Osteocyte (in vitro differentiated cells): ENCODE measurements at regions not wholly inside any gene's neighbourhood (a gene's known extent, or its start where the extent isn't known, plus 50 kb on each side); places are given as distances from the start of the nearest gene placed in this dataset.

Source experiments
- DNase-seq: peaks from one replicate; pipeline ENCODE4 v3.0.0; 2021; ENCODE audit warnings: mixed read lengths; ENCODE audit not compliant: unreplicated experiment; ENCODE audit errors: extremely low spot score
- H3K27ac Mint-ChIP-seq: one replicate; pipeline ENCODE4 v1.8.0; 2021; ENCODE audit warnings: mild to moderate bottlenecking, mixed read lengths; ENCODE audit not compliant: unreplicated experiment
- H3K27me3 Mint-ChIP-seq: one replicate; pipeline ENCODE4 v1.8.0; 2021; ENCODE audit warnings: mixed read lengths; ENCODE audit not compliant: unreplicated experiment
- H3K36me3 Mint-ChIP-seq: one replicate; pipeline ENCODE4 v1.8.0; 2021; ENCODE audit warnings: mixed read lengths; ENCODE audit not compliant: unreplicated experiment
- H3K4me1 Mint-ChIP-seq: one replicate; pipeline ENCODE4 v1.8.0; 2021; ENCODE audit warnings: mixed read lengths; ENCODE audit not compliant: unreplicated experiment
- H3K4me3 Mint-ChIP-seq: one replicate; pipeline ENCODE4 v1.8.0; 2021; ENCODE audit warnings: mild to moderate bottlenecking, moderate library complexity, mixed read lengths; ENCODE audit not compliant: unreplicated experiment
- H3K9me3 Mint-ChIP-seq: one replicate; pipeline ENCODE4 v1.8.0; 2021; ENCODE audit warnings: mixed read lengths; ENCODE audit not compliant: unreplicated experiment
- CTCF ChIP-seq: fragments of 200-600 bp; sonication (generic); IDR thresholded peaks from 2 replicates; pipeline ENCODE4 v1.5.0; 2021; ENCODE audit warnings: antibody characterized with exemption, mild to moderate bottlenecking, moderate library complexity

- no peaks in the 10 kb centered on the region for H3K36me3 Mint-ChIP-seq
- H3K9me3 Mint-ChIP-seq = no peaks in the 10 kb centered on the region
- H3K27ac Mint-ChIP-seq = no peak overlapping the region
- H3K4me3 Mint-ChIP-seq = no peak overlapping the region
- peaks cover 2% of the 10 kb centered on the region for H3K27me3 Mint-ChIP-seq
- no peak for DNase-seq
- H3K4me1 Mint-ChIP-seq = no peaks in the 10 kb centered on the region
- no peak for TF ChIP-seq CTCF
Measured at GRCh38 chr15:93897377-93897776, 334.0 kb upstream of the MCTP2 start.

GRCh38 chr15:93895976-93896770, 335.2 kb upstream of the MCTP2 start:
- TF ChIP-seq CTCF = no peak

GRCh38 chr15:93894438-93895036, 336.8 kb upstream of the MCTP2 start:
- Mint-ChIP-seq H3K4me1 (no peaks in the 10 kb centered on the region), H3K36me3 (no peaks in the 10 kb centered on the region), H3K27me3 (peaks cover 7% of the 10 kb centered on the region), H3K27ac (no peak overlapping the region), H3K9me3 (no peaks in the 10 kb centered on the region), H3K4me3 (no peak overlapping the region)
- no peak for DNase-seq
- no peak for TF ChIP-seq CTCF

More at GRCh38 chr15:93895976-93896770, 335.2 kb upstream of the MCTP2 start:
- Mint-ChIP-seq H3K36me3 (no peaks in the 10 kb centered on the region), H3K4me1 (no peaks in the 10 kb centered on the region), H3K9me3 (no peaks in the 10 kb centered on the region), H3K4me3 (no peak overlapping the region), H3K27ac (no peak overlapping the region), H3K27me3 (peaks cover 7% of the 10 kb centered on the region)
- no peak for DNase-seq

- Mint-ChIP-seq H3K27ac (no peak overlapping the region), H3K4me3 (no peak overlapping the region), H3K27me3 (peaks cover 4% of the 10 kb centered on the region), H3K9me3 (no peaks in the 10 kb centered on the region), H3K36me3 (no peaks in the 10 kb centered on the region), H3K4me1 (no peaks in the 10 kb centered on the region)
- no peak for TF ChIP-seq CTCF
- DNase-seq = no peak
Measured at GRCh38 chr15:93887151-93887550, 344.2 kb upstream of the MCTP2 start.

GRCh38 chr15:93882779-93883178, 348.6 kb upstream of the MCTP2 start:
- Mint-ChIP-seq H3K4me3 (no peak overlapping the region), H3K36me3 (no peaks in the 10 kb centered on the region), H3K27me3 (no peaks in the 10 kb centered on the region), H3K4me1 (no peaks in the 10 kb centered on the region), H3K9me3 (no peaks in the 10 kb centered on the region), H3K27ac (no peak overlapping the region)
- TF ChIP-seq CTCF = no peak
- DNase-seq = no peak
